ENCODE measurements at regions not wholly inside any gene's neighbourhood (a gene's known extent, or its start where the extent isn't known, plus 50 kb on each side); places are given as distances from the start of the nearest gene placed in this dataset.

DNA sequence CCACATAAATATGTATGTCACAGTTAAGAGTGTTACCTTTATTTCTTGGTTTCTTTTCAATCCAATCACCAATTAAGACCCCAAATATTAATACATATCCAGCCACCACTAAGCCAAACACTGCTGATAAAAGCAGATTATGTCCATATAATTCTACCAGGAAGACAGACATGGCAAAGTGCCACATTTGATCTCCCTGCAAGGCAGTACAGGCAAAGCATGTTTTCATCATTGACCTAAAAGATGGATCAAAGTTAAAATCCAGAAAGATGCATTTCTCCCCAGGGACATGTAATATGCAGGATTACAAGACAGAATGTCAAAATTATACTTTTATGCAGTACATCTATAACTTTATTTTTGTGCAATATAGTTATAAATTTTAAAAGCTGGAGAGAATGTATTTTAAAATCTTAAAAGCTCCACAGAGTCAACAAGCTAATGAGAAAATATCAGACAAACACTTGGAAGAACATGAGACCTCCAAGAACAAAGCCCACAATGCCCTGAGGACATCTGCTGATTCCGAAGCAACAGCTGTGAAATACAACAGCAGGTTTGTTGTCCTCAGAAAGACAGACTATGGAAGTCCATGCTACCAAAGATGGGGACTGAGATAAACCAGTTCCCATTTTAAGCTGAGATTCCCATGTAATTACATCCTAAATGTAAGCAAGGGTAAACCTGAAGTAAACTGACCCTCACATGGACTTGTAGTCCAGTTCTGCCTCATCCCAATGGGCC lies 54.5 kb upstream of the TOMM7 start:
- CTCF ChIA-PET, result interaction anchor here (2.7 to 4.7 kb wide), 2 partner anchors 17 to 178 kb away, joined by 11 to 20 read pairs; no protein-coding TSS in a partner anchor
- H3K4me1 Mint-ChIP-seq (ENCODE audit: low read depth), result peaks cover 9% of the 10 kb centered on the region
- ATAC-seq, result no peak

GRCh38 chr7:22875470-22875869 lies 52.8 kb upstream of the TOMM7 start:
- H3K36me3 Mint-ChIP-seq (ENCODE audit: low read depth), result peaks cover 2% of the 10 kb centered on the region
- TF ChIP-seq, protein P1, sequence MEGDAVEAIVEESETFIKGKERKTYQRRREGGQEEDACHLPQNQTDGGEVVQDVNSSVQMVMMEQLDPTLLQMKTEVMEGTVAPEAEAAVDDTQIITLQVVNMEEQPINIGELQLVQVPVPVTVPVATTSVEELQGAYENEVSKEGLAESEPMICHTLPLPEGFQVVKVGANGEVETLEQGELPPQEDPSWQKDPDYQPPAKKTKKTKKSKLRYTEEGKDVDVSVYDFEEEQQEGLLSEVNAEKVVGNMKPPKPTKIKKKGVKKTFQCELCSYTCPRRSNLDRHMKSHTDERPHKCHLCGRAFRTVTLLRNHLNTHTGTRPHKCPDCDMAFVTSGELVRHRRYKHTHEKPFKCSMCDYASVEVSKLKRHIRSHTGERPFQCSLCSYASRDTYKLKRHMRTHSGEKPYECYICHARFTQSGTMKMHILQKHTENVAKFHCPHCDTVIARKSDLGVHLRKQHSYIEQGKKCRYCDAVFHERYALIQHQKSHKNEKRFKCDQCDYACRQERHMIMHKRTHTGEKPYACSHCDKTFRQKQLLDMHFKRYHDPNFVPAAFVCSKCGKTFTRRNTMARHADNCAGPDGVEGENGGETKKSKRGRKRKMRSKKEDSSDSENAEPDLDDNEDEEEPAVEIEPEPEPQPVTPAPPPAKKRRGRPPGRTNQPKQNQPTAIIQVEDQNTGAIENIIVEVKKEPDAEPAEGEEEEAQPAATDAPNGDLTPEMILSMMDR (IDR thresholded peaks at IDR 0.05), result no peak
- DNase-seq, result no peak
- ChIA-PET POLR2A (interaction anchor here (1.3 to 2.4 kb wide), 3 partner anchors 10 to 19 kb away, joined by 4 to 8 read pairs (median 6); no protein-coding TSS in a partner anchor), CTCF (interaction anchor here (1.1 to 4.7 kb wide), 5 partner anchors 14 to 180 kb away, joined by 3 to 20 read pairs (median 3); no protein-coding TSS in a partner anchor)
- ATAC-seq, result no peak
- H3K4me3 Mint-ChIP-seq, result no peak overlapping the region
- H3K27ac Mint-ChIP-seq, result no peak overlapping the region
- no peaks in the 10 kb centered on the region for H3K27me3 Mint-ChIP-seq
- H3K9me3 Mint-ChIP-seq, result no peaks in the 10 kb centered on the region
- intact Hi-C loops (cut with micrococcal nuclease), result no loop called here
- H3K4me1 Mint-ChIP-seq (ENCODE audit: low read depth), result peaks cover 2% of the 10 kb centered on the region

More for the DNA sequence above, 54.5 kb upstream of the TOMM7 start:
- TF ChIP-seq, protein P1 (IDR thresholded peaks at IDR 0.05), result no peak
- POLR2A ChIA-PET, result interaction anchor here (0.9 to 1.7 kb wide), 4 partner anchors 9 to 25 kb away, joined by 3 to 8 read pairs (median 4); no protein-coding TSS in a partner anchor
- Mint-ChIP-seq H3K36me3 (ENCODE audit: low read depth) (no peaks in the 10 kb centered on the region), H3K27ac (no peak overlapping the region), H3K27me3 (no peaks in the 10 kb centered on the region), H3K4me3 (no peak overlapping the region), H3K9me3 (no peaks in the 10 kb centered on the region)
- intact Hi-C loops (cut with micrococcal nuclease), result no loop called here
- DNase-seq, result no peak

DNA sequence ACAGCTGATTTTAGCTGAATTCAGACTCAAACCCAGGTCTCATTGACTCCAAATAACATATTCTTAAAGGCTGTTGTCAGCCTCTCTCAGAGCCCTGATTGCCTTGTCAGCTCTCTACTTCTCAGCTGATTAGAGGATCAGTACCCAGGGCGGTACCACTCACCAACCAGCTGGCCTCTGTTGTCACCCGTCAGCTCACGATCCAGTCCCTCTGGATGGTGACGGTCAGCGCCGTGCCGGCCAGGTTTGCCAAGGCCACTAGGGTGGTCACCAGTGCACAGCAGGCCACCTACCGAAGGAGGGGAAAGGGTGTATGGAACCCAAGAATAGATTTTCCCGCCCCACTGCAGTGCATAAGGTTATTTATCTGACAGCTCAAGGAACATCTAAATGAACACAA lies 52.3 kb upstream of the TOMM7 start:
- no peaks in the 10 kb centered on the region for H3K27me3 Mint-ChIP-seq

More for the DNA sequence above, 52.3 kb upstream of the TOMM7 start:
- peaks cover 7% of the 10 kb centered on the region for H3K36me3 Mint-ChIP-seq (ENCODE audit: low read depth)
- CTCF ChIA-PET, result interaction anchor here (1.0 to 1.1 kb wide), 3 partner anchors 10 to 180 kb away, joined by 3 to 4 read pairs (median 3); no protein-coding TSS in a partner anchor
- H3K9me3 Mint-ChIP-seq, result no peaks in the 10 kb centered on the region
- no peak overlapping the region for H3K4me3 Mint-ChIP-seq
- POLR2A ChIA-PET, result interaction anchor here (0.9 to 2.4 kb wide), 2 partner anchors 11 to 13 kb away, joined by 3 to 6 read pairs; no protein-coding TSS in a partner anchor
- H3K27ac Mint-ChIP-seq, result no peak overlapping the region
- H3K4me1 Mint-ChIP-seq (ENCODE audit: low read depth), result peaks cover 3% of the 10 kb centered on the region
- TF ChIP-seq, protein P1 (IDR thresholded peaks at IDR 0.05), result no peak
- no peak for ATAC-seq
- intact Hi-C loops (cut with micrococcal nuclease), result no loop called here
- no peak for DNase-seq
